ENCODE measurements at regions not wholly inside any gene's neighbourhood (a gene's known extent, or its start where the extent isn't known, plus 50 kb on each side); places are given as distances from the start of the nearest gene placed in this dataset.

DNA sequence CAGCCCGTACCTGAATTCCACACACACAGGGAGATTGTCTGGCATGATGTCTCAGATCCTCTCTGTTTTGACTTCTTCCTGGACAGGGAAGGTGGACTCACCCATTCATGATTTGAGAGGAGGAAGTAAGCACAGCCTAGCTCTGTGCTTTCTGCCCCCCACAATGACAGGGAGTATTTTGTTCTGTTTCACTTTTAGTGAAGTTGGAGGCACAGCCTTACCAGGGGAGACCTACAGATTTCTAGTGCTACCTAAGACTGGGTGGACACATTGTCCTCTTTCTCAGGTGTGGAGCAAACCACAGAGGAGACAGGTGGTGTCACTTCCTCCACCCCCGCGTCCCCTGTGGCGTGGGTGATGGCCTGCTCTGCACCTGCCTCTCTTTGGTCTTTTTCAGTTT lies 408.6 kb upstream of the PFKP start:
- TF ChIP-seq, protein P1, sequence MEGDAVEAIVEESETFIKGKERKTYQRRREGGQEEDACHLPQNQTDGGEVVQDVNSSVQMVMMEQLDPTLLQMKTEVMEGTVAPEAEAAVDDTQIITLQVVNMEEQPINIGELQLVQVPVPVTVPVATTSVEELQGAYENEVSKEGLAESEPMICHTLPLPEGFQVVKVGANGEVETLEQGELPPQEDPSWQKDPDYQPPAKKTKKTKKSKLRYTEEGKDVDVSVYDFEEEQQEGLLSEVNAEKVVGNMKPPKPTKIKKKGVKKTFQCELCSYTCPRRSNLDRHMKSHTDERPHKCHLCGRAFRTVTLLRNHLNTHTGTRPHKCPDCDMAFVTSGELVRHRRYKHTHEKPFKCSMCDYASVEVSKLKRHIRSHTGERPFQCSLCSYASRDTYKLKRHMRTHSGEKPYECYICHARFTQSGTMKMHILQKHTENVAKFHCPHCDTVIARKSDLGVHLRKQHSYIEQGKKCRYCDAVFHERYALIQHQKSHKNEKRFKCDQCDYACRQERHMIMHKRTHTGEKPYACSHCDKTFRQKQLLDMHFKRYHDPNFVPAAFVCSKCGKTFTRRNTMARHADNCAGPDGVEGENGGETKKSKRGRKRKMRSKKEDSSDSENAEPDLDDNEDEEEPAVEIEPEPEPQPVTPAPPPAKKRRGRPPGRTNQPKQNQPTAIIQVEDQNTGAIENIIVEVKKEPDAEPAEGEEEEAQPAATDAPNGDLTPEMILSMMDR (conservative IDR thresholded peaks at IDR 0.05; ENCODE audit: low read depth, low read length) = no peak

DNA sequence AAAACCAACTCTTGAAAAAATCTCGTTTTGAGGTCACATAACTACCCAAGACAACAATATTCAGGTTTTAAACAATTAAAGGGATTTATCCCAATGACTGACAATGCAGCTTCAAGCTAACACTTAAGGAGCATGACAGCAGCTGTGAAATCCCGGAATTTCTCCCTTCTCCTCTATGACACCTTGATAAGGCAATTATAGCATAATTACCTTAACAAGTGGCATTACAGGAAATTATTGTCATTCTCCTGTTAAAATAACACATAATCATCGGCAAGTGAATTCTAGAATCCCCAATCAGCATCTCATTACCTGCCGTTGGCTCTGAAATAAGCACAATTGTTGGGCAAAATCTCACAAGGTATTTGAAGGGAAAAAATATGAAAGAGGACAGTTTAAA lies 417.0 kb upstream of the PFKP start:
- TF ChIP-seq, protein P1 (conservative IDR thresholded peaks at IDR 0.05; ENCODE audit: low read depth, low read length) = no peak
- H3K4me3 ChIP-seq (ENCODE audit: low read depth, low read length) = no peak overlapping the region
- no peak for DNase-seq (ENCODE audit: low read depth)

More for the DNA sequence above, 408.6 kb upstream of the PFKP start:
- DNase-seq (ENCODE audit: low read depth) = no peak
- H3K4me3 ChIP-seq (ENCODE audit: low read depth, low read length) = no peak overlapping the region

DNA sequence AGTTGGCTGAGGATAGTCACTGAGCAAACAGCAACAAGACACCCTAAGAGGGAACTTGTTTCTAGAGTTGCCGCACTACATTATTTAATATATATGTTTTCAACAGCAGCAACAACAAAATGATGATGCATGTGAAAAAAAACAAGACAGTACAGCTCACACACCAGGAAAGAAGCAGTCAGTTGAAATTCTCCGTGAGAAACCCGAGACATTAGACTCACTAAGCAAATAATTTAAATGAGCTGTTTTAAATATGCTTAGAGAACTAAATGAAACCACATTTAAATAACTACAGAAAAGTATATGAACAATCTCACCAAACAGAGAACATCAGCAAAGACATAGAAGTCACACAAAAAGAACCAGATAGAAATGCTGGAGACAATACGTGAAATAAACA lies 426.3 kb upstream of the PFKP start:
- TF ChIP-seq, protein P1 (conservative IDR thresholded peaks at IDR 0.05; ENCODE audit: low read depth, low read length) = no peak
- H3K4me3 ChIP-seq (ENCODE audit: low read depth, low read length) = no peak overlapping the region
- no peak for DNase-seq (ENCODE audit: low read depth)

DNA sequence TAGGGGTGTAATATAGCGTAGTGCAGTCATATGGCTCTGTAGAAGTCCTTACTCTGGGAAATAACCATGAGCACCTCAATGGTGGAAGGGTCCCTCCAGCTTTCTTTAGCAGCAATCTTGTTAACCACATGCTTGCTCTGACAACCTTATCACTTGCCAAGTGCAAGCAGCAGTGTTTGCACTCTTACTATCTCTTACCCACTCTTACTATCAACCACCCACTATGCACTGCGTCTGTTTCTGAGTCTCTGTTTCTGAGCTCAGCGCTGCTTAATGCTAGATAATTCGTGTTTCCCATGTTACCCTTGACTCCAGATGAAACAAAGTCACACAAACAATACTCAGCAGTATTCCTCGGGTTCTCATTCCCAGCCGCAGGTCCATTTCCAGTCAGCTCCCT lies 433.7 kb upstream of the PFKP start:
- TF ChIP-seq, protein P1 (conservative IDR thresholded peaks at IDR 0.05; ENCODE audit: low read depth, low read length) = no peak
- no peak overlapping the region for H3K4me3 ChIP-seq (ENCODE audit: low read depth, low read length)
- no peak for DNase-seq (ENCODE audit: low read depth)

DNA sequence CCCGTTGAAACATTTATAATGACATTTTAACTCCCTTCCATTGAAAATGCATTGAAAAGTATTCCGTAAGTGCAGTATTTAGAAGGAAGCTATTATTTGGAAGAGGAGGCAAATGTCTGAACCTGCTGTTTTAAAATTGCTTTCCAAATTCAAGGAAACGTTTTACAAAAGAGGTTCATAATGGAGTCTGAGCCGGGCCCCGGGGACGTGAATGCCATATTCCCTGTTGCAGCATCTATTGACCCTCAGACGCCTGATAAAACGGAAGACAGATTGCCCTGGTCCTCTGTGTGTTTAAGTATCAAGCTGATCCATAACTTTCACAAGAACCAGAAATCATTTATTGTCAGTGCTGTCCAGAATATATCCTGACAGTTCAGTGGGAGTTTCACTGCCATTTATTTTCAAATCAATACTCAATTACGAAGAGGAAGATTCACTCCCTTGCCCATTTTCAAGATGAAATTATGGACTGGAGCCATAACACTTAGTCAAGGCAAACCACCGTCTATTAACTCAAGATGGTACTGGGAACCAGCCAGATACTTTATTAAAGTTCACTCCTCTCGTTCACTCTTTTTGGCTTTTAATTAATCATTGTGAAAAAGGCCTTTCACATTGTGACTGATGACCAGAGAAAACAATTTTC lies 435.7 kb upstream of the PFKP start:
- TF ChIP-seq, protein P1 (conservative IDR thresholded peaks at IDR 0.05; ENCODE audit: low read depth, low read length) = no peak
- no peak overlapping the region for H3K4me3 ChIP-seq (ENCODE audit: low read depth, low read length)
- DNase-seq (ENCODE audit: low read depth) = no peak

DNA sequence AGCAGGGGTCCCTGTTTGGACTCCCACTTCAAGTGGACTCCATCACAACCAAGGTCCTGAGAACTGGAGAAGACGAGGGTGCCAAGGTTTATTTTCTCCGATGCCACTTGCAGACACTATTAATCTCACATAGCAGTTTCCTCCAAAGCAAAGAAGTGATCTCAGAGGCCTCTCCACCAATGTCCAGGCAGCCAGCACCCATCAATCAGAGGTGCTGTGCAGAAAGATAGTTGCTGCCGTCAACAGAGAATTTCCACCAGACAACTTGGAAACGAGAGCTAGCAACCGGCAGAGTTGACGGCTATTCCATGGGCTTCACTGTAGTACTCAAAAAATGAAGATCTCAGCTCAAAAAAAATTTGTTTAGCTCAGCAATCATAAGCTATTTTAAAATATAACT lies 438.6 kb upstream of the PFKP start:
- no peak overlapping the region for H3K4me3 ChIP-seq (ENCODE audit: low read depth, low read length)
- TF ChIP-seq, protein P1 (conservative IDR thresholded peaks at IDR 0.05; ENCODE audit: low read depth, low read length) = no peak
- DNase-seq (ENCODE audit: low read depth) = no peak

DNA sequence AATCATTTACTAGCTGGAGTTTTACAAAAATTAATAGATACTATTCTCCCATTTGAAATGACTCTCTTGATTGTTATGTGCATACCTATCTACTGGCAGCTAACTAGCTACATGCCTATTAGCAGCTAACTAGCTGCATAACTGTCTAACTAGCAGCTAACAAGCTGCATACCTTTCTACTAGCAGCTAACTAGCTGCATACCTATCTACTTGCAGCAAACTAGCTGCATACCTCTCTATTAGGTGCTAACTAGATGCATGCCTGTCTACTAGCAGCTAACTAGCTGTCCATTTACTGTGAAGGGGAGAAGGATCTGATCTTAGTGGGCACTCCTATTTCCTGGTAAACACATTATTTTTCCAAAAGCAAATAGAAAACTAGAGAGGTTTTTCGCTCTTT lies 439.4 kb upstream of the PFKP start:
- H3K4me3 ChIP-seq (ENCODE audit: low read depth, low read length) = no peak overlapping the region
- DNase-seq (ENCODE audit: low read depth) = no peak
- TF ChIP-seq, protein P1 (conservative IDR thresholded peaks at IDR 0.05; ENCODE audit: low read depth, low read length) = no peak
